HFFc6 (cell line): ENCODE measurements at regions not wholly inside any gene's neighbourhood (a gene's known extent, or its start where the extent isn't known, plus 50 kb on each side); places are given as distances from the start of the nearest gene placed in this dataset.

Experiments used
- DNase-seq: peaks from one replicate; pipeline ENCODE4 v3.0.0-alpha.2; 2018
- H3K27ac Mint-ChIP-seq: 2 replicates; pipeline ENCODE4 v1.8.0; 2020; ENCODE audit warnings: mild to moderate bottlenecking, mixed read lengths
- H3K27me3 Mint-ChIP-seq: 2 replicates; pipeline ENCODE4 v1.8.0; 2021; ENCODE audit warnings: mild to moderate bottlenecking, moderate library complexity, mixed read lengths; ENCODE audit not compliant: insufficient read depth
- H3K36me3 Mint-ChIP-seq: 2 replicates; pipeline ENCODE4 v1.8.0; 2021; ENCODE audit warnings: low read depth, mixed read lengths
- H3K4me1 Mint-ChIP-seq: 2 replicates; pipeline ENCODE4 v1.8.0; 2020; ENCODE audit warnings: low read depth, mixed read lengths
- H3K4me3 Mint-ChIP-seq: 2 replicates; pipeline ENCODE4 v1.8.0; 2020; ENCODE audit warnings: mild to moderate bottlenecking, moderate library complexity, mixed read lengths
- H3K9me3 Mint-ChIP-seq: 2 replicates; pipeline ENCODE4 v1.8.0; 2020; ENCODE audit warnings: mild to moderate bottlenecking, mixed read lengths
- TF ChIP-seq, protein P1 (sequence below): fragments of 200-600 bp; sonication (generic); IDR thresholded peaks from 2 replicates; pipeline ENCODE4 v1.5.0; 2021; ENCODE audit warnings: antibody characterized with exemption, mild to moderate bottlenecking

DNA sequence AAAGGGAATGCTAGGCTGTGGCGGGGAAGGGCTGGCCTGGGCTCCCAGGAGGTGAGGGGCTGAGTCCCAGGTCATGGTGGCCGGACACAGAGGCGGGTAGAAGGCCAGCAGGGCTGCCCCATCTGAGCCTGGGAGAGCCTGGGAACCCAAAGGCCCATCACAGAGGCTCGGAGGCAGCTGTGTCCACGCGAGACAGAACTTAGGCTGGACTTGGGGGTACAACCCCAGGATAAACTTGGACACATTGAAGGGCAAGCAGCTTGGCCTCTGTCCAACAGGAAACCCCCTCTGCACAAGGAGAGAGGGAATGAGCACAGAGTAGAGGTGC is 95.9 kb downstream of the ZFP36L2 start:
- TF ChIP-seq, protein P1, sequence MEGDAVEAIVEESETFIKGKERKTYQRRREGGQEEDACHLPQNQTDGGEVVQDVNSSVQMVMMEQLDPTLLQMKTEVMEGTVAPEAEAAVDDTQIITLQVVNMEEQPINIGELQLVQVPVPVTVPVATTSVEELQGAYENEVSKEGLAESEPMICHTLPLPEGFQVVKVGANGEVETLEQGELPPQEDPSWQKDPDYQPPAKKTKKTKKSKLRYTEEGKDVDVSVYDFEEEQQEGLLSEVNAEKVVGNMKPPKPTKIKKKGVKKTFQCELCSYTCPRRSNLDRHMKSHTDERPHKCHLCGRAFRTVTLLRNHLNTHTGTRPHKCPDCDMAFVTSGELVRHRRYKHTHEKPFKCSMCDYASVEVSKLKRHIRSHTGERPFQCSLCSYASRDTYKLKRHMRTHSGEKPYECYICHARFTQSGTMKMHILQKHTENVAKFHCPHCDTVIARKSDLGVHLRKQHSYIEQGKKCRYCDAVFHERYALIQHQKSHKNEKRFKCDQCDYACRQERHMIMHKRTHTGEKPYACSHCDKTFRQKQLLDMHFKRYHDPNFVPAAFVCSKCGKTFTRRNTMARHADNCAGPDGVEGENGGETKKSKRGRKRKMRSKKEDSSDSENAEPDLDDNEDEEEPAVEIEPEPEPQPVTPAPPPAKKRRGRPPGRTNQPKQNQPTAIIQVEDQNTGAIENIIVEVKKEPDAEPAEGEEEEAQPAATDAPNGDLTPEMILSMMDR: no peak
- DNase-seq: no peak
- H3K27me3 Mint-ChIP-seq: peaks cover 8% of the 10 kb centered on the region
- H3K9me3 Mint-ChIP-seq: no peaks in the 10 kb centered on the region
- H3K27ac Mint-ChIP-seq: no peak overlapping the region
- H3K36me3 Mint-ChIP-seq: no peaks in the 10 kb centered on the region
- no peak overlapping the region for H3K4me3 Mint-ChIP-seq
- peaks cover 26% of the 10 kb centered on the region for H3K4me1 Mint-ChIP-seq

GRCh38 chr2:43129676-43130547 is 96.5 kb downstream of the ZFP36L2 start:
- Mint-ChIP-seq H3K27me3 (peaks cover 8% of the 10 kb centered on the region), H3K4me3 (no peak overlapping the region), H3K9me3 (no peaks in the 10 kb centered on the region), H3K27ac (no peak overlapping the region), H3K36me3 (no peaks in the 10 kb centered on the region), H3K4me1 (peaks cover 26% of the 10 kb centered on the region)
- DNase-seq: no peak
- TF ChIP-seq, protein P1: no peak

GRCh38 chr2:43128559-43128955 is 97.8 kb downstream of the ZFP36L2 start:
- no peak overlapping the region for H3K4me3 Mint-ChIP-seq
- H3K4me1 Mint-ChIP-seq: peaks cover 26% of the 10 kb centered on the region
- no peak overlapping the region for H3K27ac Mint-ChIP-seq
- no peaks in the 10 kb centered on the region for H3K36me3 Mint-ChIP-seq
- no peaks in the 10 kb centered on the region for H3K9me3 Mint-ChIP-seq
- peaks cover 8% of the 10 kb centered on the region for H3K27me3 Mint-ChIP-seq
- TF ChIP-seq, protein P1: no peak
- DNase-seq: no peak

DNA sequence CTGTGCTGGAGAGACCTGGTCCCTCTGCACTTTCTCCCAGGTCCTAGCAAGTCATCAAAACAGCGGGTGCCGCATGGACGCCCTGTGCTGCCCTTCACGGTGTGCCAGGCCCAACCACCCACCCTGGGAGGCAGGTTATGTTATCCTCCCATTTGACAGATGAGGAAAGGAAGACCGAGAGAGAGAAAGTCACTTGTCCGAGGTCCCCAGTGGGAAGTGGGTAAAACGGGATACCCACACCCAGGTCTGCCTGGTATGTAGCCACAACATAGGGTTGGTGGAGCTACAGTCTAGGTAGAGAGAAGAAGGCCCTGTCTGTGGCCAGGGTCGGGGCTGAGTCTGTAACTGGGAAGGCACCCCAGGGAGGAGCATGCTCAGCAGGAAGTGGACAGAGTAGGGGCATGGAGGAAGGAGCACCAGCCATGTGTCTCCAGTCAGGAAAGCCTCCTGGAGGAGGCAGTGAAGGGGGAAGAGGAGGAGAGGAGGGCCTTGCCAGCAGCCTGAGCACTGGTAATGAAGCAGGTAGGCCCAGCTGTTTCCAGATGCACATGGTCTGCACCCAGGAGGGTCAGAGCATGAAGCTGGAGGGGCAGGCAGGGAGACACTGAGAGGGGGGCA is 98.4 kb downstream of the ZFP36L2 start:
- Mint-ChIP-seq H3K4me3 (no peak overlapping the region), H3K36me3 (no peaks in the 10 kb centered on the region), H3K9me3 (no peaks in the 10 kb centered on the region), H3K4me1 (peaks cover 26% of the 10 kb centered on the region), H3K27me3 (peaks cover 8% of the 10 kb centered on the region), H3K27ac (no peak overlapping the region)
- no peak for DNase-seq
- TF ChIP-seq, protein P1: no peak

- TF ChIP-seq, protein P1: peak; percentile 84
- peaks cover 26% of the 10 kb centered on the region for H3K4me1 Mint-ChIP-seq
- no peak for DNase-seq
- no peak overlapping the region for H3K4me3 Mint-ChIP-seq
- H3K36me3 Mint-ChIP-seq: no peaks in the 10 kb centered on the region
- no peaks in the 10 kb centered on the region for H3K9me3 Mint-ChIP-seq
- H3K27ac Mint-ChIP-seq: no peak overlapping the region
- peaks cover 8% of the 10 kb centered on the region for H3K27me3 Mint-ChIP-seq
Observed at GRCh38 chr2:43127208-43127940, 99.0 kb downstream of the ZFP36L2 start.
